MM.1S (cell line): ENCODE measurements at regions not wholly inside any gene's neighbourhood (a gene's known extent, or its start where the extent isn't known, plus 50 kb on each side); places are given as distances from the start of the nearest gene placed in this dataset.

Experiments
- DNase-seq: peaks from one replicate; pipeline ENCODE4 v3.0.0-alpha.2; 2015
- H2AFZ ChIP-seq: fragments of 300-600 bp; sonication (generic); 2 replicates; pipeline ENCODE4 v1.6.0; 2016; ENCODE audit warnings: antibody characterized with exemption, low read length
- H3F3A ChIP-seq: fragments of 300-600 bp; sonication (generic); 2 replicates; pipeline ENCODE4 v1.6.1; 2016; ENCODE audit warnings: mild to moderate bottlenecking, antibody characterized with exemption, low read length, moderate library complexity, mixed read lengths; ENCODE audit not compliant: insufficient read depth
- H3K27ac ChIP-seq: fragments of 300-600 bp; sonication (generic); 2 replicates; pipeline ENCODE4 v1.5.1; 2016; ENCODE audit warnings: mild to moderate bottlenecking, low read length
- H3K27me3 ChIP-seq: fragments of 300-600 bp; sonication (generic); replicated peaks from 2 replicates; pipeline ENCODE4 v1.6.0; 2016; ENCODE audit warnings: low read length; ENCODE audit not compliant: insufficient read depth
- H3K36me3 ChIP-seq: fragments of 300-600 bp; sonication (generic); replicated peaks from 2 replicates; pipeline ENCODE4 v1.6.1; 2016; ENCODE audit warnings: mild to moderate bottlenecking, low read length, mixed read lengths; ENCODE audit not compliant: insufficient read depth
- H3K4me1 ChIP-seq: fragments of 300-600 bp; sonication (generic); 2 replicates; pipeline ENCODE4 v1.6.1; 2016; ENCODE audit warnings: low read length, mixed read lengths
- H3K4me2 ChIP-seq: fragments of 300-600 bp; sonication (generic); 2 replicates; pipeline ENCODE4 v1.6.0; 2016; ENCODE audit warnings: low read depth, low read length
- H3K4me3 ChIP-seq: fragments of 300-600 bp; sonication (generic); 2 replicates; pipeline ENCODE4 v1.5.1; 2016; ENCODE audit warnings: low read length, mixed read lengths
- H3K79me2 ChIP-seq: fragments of 300-600 bp; sonication (generic); 2 replicates; pipeline ENCODE4 v1.6.1; 2016; ENCODE audit warnings: mixed run types, low read length, mixed read lengths
- H3K9ac ChIP-seq: fragments of 300-600 bp; sonication (generic); 2 replicates; pipeline ENCODE4 v1.6.1; 2016; ENCODE audit warnings: low read length, mixed read lengths
- H3K9me2 ChIP-seq: fragments of 300-600 bp; sonication (generic); replicated peaks from 2 replicates; pipeline ENCODE4 v1.6.1; 2016; ENCODE audit warnings: mild to moderate bottlenecking, low read length, mixed read lengths; ENCODE audit not compliant: insufficient read depth
- H3K9me3 ChIP-seq: fragments of 300-600 bp; sonication (generic); replicated peaks from 2 replicates; pipeline ENCODE4 v1.6.1; 2016; ENCODE audit warnings: mild to moderate bottlenecking, low read length, mixed read lengths; ENCODE audit not compliant: insufficient read depth
- H4K20me1 ChIP-seq: fragments of 300-600 bp; sonication (generic); 2 replicates; pipeline ENCODE4 v1.6.1; 2016; ENCODE audit warnings: mild to moderate bottlenecking, low read length, moderate library complexity, mixed read lengths; ENCODE audit not compliant: insufficient read depth
- EZH2 ChIP-seq: fragments of 300-600 bp; sonication (generic); optimal IDR thresholded peaks from 2 replicates; pipeline ENCODE3; 2017; ENCODE audit warnings: low read depth, mild to moderate bottlenecking, antibody characterized with exemption, low read length, mixed read lengths
- EZH2phosphoT487 ChIP-seq: fragments of 300-600 bp; sonication (generic); IDR thresholded peaks from 2 replicates; pipeline ENCODE4 v1.6.1; 2018; ENCODE audit warnings: antibody characterized with exemption, low read length
- TF ChIP-seq, protein P1 (sequence below): fragments of 300-600 bp; sonication (generic); IDR thresholded peaks from 2 replicates; pipeline ENCODE4 v1.5.1; 2016; ENCODE audit warnings: antibody characterized with exemption, low read length, mixed read lengths

DNA sequence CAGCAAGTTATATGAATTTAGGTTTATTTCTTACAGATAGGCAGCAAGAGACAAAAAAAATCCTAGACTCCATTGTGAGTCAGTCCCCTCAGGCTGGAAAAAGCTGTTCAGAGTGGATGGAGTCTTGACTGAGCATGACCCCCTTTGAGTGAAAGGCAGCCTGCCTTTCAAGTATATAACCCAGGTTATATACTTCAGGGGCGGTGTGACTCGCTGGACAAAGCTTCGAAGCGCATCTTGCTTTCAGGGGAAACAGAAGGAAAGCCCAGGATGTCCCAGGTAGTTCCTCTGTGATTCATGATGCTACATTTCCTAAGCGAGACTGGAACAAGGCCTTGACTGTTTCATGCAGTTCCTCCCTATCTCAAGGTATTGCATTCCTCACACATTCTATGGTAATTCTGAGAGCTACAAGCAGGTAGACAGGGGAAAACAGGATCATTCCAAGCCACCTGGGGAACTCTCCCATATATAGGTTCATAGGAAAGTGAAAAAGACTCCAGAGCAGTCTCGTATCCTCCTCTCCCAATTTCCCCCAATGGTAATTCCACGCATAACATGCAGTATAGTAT, 1244.1 kb upstream of the CDH6 start:
- DNase-seq: no peak
- H3K9me3 ChIP-seq: no peaks in the 10 kb centered on the region
- H3F3A ChIP-seq: no peaks in the 10 kb centered on the region
- H4K20me1 ChIP-seq: no peaks in the 10 kb centered on the region
- H3K4me1 ChIP-seq: no peaks in the 10 kb centered on the region
- no peak overlapping the region for H3K9ac ChIP-seq
- H3K9me2 ChIP-seq: no peaks in the 10 kb centered on the region
- H3K27me3 ChIP-seq: no peaks in the 10 kb centered on the region
- H3K36me3 ChIP-seq: no peaks in the 10 kb centered on the region
- TF ChIP-seq EZH2 (no peak), EZH2phosphoT487 (no peak)
- TF ChIP-seq, protein P1, sequence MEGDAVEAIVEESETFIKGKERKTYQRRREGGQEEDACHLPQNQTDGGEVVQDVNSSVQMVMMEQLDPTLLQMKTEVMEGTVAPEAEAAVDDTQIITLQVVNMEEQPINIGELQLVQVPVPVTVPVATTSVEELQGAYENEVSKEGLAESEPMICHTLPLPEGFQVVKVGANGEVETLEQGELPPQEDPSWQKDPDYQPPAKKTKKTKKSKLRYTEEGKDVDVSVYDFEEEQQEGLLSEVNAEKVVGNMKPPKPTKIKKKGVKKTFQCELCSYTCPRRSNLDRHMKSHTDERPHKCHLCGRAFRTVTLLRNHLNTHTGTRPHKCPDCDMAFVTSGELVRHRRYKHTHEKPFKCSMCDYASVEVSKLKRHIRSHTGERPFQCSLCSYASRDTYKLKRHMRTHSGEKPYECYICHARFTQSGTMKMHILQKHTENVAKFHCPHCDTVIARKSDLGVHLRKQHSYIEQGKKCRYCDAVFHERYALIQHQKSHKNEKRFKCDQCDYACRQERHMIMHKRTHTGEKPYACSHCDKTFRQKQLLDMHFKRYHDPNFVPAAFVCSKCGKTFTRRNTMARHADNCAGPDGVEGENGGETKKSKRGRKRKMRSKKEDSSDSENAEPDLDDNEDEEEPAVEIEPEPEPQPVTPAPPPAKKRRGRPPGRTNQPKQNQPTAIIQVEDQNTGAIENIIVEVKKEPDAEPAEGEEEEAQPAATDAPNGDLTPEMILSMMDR: no peak
- H3K79me2 ChIP-seq: no peaks in the 10 kb centered on the region
- H2AFZ ChIP-seq: no peak overlapping the region
- H3K4me3 ChIP-seq: no peak overlapping the region
- H3K27ac ChIP-seq: no peak overlapping the region
- no peak overlapping the region for H3K4me2 ChIP-seq

DNA sequence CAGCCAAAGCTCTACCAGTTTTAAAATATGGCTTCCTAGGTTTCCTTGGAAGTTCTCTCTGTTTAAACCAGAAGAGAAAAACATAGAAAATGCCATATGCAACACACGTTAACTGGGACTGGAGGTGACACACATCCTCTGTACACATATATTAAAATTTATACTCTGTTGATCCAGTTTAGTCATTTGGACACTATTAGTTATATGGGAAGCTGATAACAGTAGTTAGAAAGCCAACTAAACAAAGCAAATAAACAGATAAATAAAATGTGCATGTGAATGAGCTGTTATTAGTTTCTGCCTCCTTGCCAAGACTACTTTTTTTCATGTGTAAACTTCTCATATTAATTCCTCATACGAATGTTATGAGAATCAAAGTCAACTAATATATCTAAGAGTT, 1249.2 kb upstream of the CDH6 start:
- no peaks in the 10 kb centered on the region for H3F3A ChIP-seq
- DNase-seq: no peak
- no peaks in the 10 kb centered on the region for H3K4me1 ChIP-seq
- no peaks in the 10 kb centered on the region for H4K20me1 ChIP-seq
- TF ChIP-seq EZH2phosphoT487 (no peak), EZH2 (no peak)
- TF ChIP-seq, protein P1: no peak
- H3K9me3 ChIP-seq: no peaks in the 10 kb centered on the region
- no peak overlapping the region for H3K4me3 ChIP-seq
- no peak overlapping the region for H3K4me2 ChIP-seq
- H3K36me3 ChIP-seq: no peaks in the 10 kb centered on the region
- no peaks in the 10 kb centered on the region for H3K9me2 ChIP-seq
- no peak overlapping the region for H3K27ac ChIP-seq
- no peaks in the 10 kb centered on the region for H3K79me2 ChIP-seq
- no peak overlapping the region for H2AFZ ChIP-seq
- no peak overlapping the region for H3K9ac ChIP-seq
- H3K27me3 ChIP-seq: no peaks in the 10 kb centered on the region

DNA sequence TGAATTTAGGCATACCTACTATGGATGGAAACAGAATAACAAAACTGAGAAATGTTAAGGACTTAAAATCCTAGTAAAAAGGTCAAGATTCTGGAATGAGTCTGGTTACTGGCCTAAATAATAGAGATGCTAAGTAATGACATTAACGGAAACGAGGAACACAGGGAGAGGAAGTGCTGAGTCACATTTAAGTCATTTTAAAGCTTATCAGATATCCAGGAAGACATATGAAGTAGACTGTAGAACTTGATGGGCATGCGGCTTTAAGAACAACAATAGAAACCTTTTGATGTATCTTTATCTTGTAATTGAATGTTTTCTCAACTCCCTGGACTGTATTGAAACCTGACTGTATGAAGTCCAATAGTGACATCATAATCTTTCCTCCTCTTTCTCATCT, 1251.4 kb upstream of the CDH6 start:
- DNase-seq: no peak
- H3K4me1 ChIP-seq: no peaks in the 10 kb centered on the region

More for the DNA sequence above, 1251.4 kb upstream of the CDH6 start:
- H2AFZ ChIP-seq: no peak overlapping the region
- H3K9me3 ChIP-seq: no peaks in the 10 kb centered on the region
- H3K9ac ChIP-seq: no peak overlapping the region
- no peaks in the 10 kb centered on the region for H3K36me3 ChIP-seq
- no peak overlapping the region for H3K4me3 ChIP-seq
- H3K27me3 ChIP-seq: no peaks in the 10 kb centered on the region
- H3K79me2 ChIP-seq: no peaks in the 10 kb centered on the region
- H3K27ac ChIP-seq: no peak overlapping the region
- no peak overlapping the region for H3K4me2 ChIP-seq
- no peaks in the 10 kb centered on the region for H4K20me1 ChIP-seq
- TF ChIP-seq EZH2phosphoT487 (no peak), EZH2 (no peak)
- TF ChIP-seq, protein P1: no peak
- H3F3A ChIP-seq: no peaks in the 10 kb centered on the region
- H3K9me2 ChIP-seq: no peaks in the 10 kb centered on the region
